GM21529 (cell line): ENCODE measurements at regions not wholly inside any gene's neighbourhood (a gene's known extent, or its start where the extent isn't known, plus 50 kb on each side); places are given as distances from the start of the nearest gene placed in this dataset.

Experiments
- ATAC-seq: cut with Tn5 transposase; IDR thresholded peaks from one replicate; pipeline ENCODE4 v1.9.1; 2021; ENCODE audit not compliant: unreplicated experiment

GRCh38 chr15:36235173-36235572, 344.3 kb upstream of the CDIN1 start:
- ATAC-seq: no peak

GRCh38 chr15:36239509-36239908, 339.9 kb upstream of the CDIN1 start:
- no peak for ATAC-seq

GRCh38 chr15:36251450-36251849, 328.0 kb upstream of the CDIN1 start:
- no peak for ATAC-seq

DNA sequence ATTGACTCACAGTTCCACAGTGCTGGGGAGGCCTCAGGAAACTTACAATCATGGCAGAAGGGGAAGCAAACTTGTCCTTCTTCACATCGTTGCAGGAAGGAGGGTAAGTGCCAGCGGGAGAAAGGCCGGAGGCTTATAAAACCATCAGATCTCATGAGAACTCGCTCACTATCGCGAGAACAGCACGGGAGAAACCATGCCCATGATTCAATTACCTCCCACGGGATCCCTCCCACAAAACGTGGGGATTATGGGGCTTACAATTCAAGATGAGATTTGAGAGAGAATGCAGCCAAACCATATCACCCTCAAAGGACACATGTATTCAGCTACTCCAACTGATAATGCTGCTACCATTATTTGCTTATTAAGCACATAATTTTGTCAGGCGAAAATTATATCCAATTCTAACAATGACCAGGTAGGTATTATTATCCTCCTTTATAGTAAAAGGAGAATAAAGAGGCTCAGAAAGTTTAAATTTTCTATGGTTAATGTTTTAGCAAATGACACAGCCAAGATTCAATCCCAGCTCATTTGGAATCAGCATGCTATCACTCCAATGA, 327.2 kb upstream of the CDIN1 start:
- no peak for ATAC-seq

- no peak for ATAC-seq
Observed at GRCh38 chr15:36254426-36254825, 325.0 kb upstream of the CDIN1 start.

GRCh38 chr15:36256404-36256807, 323.0 kb upstream of the CDIN1 start:
- ATAC-seq: no peak

- no peak for ATAC-seq
Observed at GRCh38 chr15:36263666-36264065, 315.8 kb upstream of the CDIN1 start.

DNA sequence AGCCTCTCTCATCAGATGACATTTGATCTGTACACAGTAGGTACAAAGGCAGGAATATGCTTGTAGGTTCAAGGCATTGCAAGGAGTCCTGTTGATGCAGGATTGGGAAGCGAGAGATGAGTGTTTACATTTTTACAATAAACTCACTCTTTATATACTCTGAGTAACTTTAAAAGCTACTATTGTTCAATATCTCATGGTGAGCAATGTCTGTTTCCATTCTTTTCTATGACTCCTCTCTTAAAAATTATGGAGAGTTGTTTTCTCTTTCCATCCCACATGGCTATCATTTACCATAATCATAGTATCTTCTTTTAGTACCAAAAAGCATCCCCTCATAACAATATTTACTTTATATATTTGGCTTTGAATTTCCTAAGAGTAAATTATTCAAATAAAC, 314.0 kb upstream of the CDIN1 start:
- ATAC-seq: no peak

GRCh38 chr15:36271048-36271447, 308.4 kb upstream of the CDIN1 start:
- ATAC-seq: no peak

- ATAC-seq: no peak
Observed at GRCh38 chr15:36275656-36276055, 303.8 kb upstream of the CDIN1 start.

DNA sequence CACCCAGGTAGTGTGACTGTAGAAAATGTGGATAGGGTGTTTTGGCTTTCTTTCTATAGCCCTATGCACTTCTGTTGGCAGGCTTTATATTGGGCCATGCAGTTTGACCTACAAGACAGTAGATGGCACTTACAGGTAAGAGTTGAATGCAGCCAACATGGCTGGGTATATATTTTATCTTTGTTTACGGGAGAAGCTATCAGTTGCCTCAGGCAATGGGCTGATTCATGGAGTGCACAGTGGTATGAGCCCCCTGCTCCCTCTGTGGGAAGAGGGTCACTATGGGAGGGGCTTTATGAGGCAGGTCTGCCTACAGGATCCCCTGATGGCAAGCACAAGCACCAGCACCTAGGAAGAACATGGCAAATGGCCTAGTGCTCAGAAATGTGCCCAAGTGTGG, 301.2 kb upstream of the CDIN1 start:
- ATAC-seq: no peak

GRCh38 chr15:36282821-36283220, 296.6 kb upstream of the CDIN1 start:
- ATAC-seq: no peak

DNA sequence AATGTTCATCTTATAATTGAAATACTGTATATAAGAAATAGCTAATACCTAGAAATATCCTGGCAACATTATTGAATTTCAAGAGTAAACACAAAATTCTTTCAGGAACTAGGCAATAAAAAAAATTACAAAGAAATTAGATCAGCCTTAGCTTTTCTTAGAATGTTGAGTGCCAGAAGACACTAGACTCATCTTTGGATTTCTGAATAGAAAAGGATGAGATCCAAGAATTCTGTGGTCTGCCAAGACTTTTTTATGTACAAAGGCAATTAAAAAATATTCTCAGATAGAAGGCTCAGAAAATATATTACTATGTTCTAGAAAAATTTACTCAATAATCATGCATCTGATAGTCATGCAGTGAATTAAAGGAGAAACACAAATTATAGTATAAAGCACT, 294.5 kb upstream of the CDIN1 start:
- no peak for ATAC-seq

DNA sequence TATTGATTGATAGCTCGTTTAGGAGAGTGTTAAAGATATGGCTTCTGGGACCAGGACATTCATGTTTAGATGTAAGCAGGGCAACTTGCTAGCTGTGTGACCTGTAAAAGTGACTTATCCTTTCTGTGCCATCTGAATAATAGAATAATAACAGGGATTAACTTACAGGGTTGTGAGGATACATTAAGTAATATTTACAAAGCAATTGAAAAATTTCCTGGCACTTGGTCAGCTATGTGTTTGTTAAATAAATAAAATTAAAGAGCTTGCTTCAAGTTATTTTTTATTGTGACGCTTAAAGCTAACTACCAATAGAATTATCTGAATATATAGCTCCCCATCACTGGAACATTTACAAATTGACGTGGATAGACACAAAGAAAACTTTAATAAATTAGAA, 287.9 kb upstream of the CDIN1 start:
- ATAC-seq: no peak

DNA sequence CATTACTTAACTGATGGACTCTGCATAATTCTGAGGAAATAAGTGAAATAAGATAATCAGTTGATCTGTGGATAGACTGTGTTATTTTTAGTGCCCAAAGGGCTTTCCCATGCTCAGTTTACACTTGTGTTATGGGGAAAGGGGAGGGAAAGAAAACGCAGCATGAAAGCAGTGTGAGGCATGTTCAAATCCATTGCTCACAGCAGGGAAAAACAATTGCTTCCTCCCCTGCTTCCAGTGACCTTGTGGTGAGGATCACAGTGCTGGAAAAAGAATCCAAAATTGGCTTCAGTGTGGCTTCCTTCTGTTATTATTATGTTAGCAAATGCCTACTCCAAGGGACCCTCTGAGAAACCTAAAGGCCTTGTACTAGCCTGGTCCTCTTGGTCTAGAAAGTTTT, 285.1 kb upstream of the CDIN1 start:
- no peak for ATAC-seq

DNA sequence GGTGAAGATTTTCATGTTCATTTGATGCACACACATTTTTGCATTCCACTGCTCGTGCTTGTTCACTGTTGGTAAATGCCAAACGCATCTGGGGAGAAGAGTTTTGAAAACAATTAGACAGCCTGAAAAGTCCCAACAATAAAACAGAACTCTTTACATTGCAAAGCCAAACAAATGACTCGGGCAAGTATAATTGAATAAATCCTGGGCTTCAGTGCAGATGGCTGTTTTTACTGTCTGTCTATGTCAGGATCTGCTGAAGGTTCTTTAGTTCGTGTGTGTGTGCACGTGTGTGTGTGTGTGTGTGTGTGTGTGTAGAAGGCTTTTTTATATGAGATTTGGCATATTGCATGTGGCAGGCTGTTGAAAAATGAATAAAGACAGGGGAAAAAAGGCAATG, 277.5 kb upstream of the CDIN1 start:
- ATAC-seq: no peak

DNA sequence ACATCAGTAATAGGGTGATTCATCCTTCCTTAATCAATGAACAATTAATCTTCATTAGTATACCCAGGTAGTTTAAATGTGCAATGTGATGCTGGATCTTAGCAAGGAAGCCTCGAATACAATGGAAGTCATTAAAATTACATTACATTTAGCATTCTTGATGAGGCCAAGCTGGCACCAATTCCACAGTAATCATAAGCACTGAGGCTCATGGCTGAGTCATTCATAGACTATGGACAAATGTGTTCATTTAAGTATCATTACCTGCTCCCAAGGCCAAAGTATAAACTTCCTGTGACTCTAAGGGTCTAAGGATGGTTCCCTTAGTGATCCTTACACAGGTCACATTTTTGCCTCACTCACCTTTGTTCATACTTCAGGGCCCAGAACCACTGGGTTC, 266.4 kb upstream of the CDIN1 start:
- ATAC-seq: no peak

DNA sequence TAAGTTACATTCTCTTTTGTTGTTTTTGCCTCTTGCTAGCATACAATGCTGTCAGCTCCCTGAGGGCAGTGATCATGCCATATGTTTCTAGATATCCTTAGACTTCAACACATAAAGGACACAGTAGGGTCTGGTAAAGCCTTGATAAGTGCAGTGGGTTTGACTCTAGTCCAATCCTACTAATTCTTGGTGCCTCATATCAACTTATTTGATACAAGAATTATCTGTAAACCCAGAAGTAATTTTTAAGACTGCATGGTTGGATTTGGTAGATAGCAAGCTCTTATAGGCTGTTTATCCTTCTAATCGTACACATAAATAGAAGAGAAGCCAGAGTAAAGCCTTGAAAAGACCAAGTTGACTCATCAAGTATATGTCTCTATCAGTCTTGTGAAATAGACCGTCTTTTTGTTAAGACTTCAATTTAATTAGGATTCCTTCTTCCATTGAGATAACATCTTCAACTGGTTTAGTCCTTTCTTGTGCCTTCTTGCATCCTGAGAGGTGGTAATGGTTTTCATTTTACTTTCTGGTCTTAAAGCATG, 265.6 kb upstream of the CDIN1 start:
- no peak for ATAC-seq

- no peak for ATAC-seq
Observed at GRCh38 chr15:36315649-36316048, 263.8 kb upstream of the CDIN1 start.

DNA sequence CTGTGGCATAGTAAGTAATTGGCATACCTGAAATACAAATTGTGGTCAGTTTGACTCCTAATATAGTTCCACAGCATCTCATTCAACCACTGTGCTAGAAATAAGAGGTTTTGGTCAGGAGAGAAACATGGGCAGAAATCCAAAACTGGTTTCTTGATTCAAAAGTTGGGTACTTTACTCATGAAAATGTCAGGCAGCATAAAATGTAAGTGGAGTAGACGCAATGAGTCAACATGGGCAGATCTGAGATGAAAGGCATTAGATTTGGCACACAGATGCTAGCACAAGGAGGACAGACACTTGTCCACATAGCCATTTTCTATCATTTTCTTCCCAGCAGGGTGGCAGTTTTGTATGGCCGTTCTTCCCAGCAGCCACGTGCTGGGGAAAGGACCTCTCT, 255.8 kb upstream of the CDIN1 start:
- ATAC-seq: no peak

DNA sequence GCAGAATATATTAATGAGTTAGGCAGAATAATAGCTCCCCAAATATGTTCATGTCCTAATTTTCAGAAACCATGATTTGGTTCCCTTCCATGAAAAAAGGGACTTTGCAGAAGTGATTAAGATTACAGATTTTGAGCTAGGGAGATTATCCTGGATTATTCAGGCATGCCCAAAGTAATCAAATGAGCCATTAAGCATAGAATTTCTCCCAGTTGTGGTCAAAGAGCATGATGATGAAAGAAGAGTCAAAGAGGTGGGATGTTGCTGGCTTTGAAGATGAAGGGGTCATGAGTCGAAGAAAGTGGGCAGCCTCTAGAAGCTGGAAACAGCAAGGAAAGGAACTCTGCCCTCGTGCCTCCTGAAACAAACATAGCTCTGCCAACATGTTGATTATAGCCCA, 254.2 kb upstream of the CDIN1 start:
- ATAC-seq: no peak

DNA sequence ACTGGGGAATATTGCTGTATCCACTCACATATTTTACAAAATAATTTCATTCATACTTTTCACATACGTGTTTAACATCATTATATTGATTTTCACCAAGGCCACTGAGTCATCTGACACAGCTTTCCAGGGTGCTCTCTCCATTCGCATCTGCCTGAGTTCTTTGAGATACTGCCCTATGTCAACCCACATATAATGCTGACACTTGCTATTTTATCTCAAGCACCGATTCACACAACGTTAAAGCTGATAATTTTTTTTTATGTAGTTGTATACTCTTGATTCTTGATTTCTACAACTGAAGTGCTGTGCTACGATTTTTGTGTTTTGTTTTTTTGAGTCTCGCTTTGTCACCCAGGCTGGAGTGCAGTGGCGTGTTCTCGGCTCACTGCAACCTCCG, 249.8 kb upstream of the CDIN1 start:
- no peak for ATAC-seq

GRCh38 chr15:36330598-36330997, 248.8 kb upstream of the CDIN1 start:
- no peak for ATAC-seq
